GM12891 (cell line): ENCODE measurements at regions not wholly inside any gene's neighbourhood (a gene's known extent, or its start where the extent isn't known, plus 50 kb on each side); places are given as distances from the start of the nearest gene placed in this dataset.

ENCODE experiments used
- DNase-seq: peaks from one replicate; pipeline ENCODE4 v3.0.0; 2011; ENCODE audit warnings: low spot score; ENCODE audit not compliant: insufficient read length
- FAIRE-seq: peaks from 2 replicates; lab custom pipeline; 2011; peaks lifted over from hg19 to GRCh38; lab: Jason Lieb, UNC
- PAX5 ChIP-seq: IDR thresholded peaks from 2 replicates; pipeline ENCODE4 v1.6.1; 2011; ENCODE audit warnings: low read length, moderate library complexity, mild to moderate bottlenecking; ENCODE audit not compliant: insufficient read depth, severe bottlenecking
- POLR2A ChIP-seq: IDR thresholded peaks from 2 replicates; pipeline ENCODE4 v1.6.1; 2011; ENCODE audit warnings: low read depth, low read length, control low read depth
- POLR2AphosphoS5 ChIP-seq: IDR thresholded peaks from 2 replicates; pipeline ENCODE4 v1.6.1; 2011; ENCODE audit warnings: low read depth, low read length, control low read depth
- POU2F2 ChIP-seq: IDR thresholded peaks from 2 replicates; pipeline ENCODE4 v1.6.1; 2011; ENCODE audit warnings: low read depth, mild to moderate bottlenecking, control low read depth, low read length, moderate library complexity
- SPI1 ChIP-seq: IDR thresholded peaks from 2 replicates; pipeline ENCODE4 v1.6.1; 2011; ENCODE audit warnings: low read depth, low read length, control low read depth
- TAF1 ChIP-seq: IDR thresholded peaks from 2 replicates; pipeline ENCODE4 v1.6.1; 2011; ENCODE audit warnings: low read depth, low read length, control low read depth

GRCh38 chr1:213387380-213388015 lies 336.5 kb downstream of the RPS6KC1 start:
- DNase-seq (no peak), FAIRE-seq (no peak)
- no peak for TF ChIP-seq POLR2AphosphoS5

DNA sequence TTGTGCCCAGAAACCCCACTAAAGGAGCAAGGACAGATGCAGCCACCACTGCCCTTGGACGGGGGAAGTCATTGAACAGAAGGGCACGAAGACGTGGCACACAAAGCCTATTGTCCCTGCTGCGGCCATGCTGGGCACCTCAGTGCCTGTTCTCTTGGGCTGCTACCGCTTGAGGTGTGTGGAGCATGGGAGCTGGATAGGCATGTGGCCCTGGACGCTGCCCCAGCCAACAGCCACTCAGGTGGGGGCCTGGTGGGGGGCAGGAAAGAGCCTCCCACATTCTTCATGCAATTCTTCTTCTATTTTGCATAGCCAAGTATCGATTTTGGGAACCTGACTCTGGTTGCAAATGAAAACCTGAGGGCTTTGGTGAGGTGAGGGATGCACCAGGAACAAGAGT lies 337.2 kb downstream of the RPS6KC1 start:
- no peak for TF ChIP-seq TAF1
- TF ChIP-seq POLR2AphosphoS5 = no peak
- DNase-seq = no peak
- no peak for FAIRE-seq

DNA sequence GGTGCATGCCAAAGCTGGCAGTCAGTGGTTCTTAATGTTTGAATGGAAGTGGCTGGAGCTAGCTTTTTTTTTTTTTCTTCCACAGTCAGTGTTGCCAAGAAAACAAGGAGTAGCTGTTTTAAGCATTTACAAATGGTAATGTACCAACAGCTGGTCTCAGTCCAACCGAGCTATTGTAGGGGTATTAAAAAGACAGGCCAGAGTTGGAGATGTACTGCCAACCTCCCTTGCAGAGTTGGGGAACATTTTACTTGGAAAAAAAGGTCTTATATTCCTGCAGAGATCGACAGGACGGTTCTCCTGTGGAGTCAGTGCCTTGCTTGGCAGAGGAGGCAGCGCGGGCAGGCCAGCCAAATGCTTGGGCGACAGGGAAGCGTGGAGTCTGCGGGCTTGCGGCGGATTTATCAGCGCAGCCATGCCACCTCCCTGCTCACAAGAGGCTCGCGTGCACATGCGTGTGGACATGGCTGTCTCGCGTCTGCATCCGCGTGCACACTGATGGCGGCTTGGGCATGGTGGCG lies 338.1 kb downstream of the RPS6KC1 start:
- DNase-seq (no peak), FAIRE-seq (no peak)
- no peak for TF ChIP-seq PAX5
- TF ChIP-seq POLR2AphosphoS5 = no peak
- no peak for TF ChIP-seq POU2F2
- no peak for TF ChIP-seq SPI1
- no peak for TF ChIP-seq POLR2A
- no peak for TF ChIP-seq TAF1

DNA sequence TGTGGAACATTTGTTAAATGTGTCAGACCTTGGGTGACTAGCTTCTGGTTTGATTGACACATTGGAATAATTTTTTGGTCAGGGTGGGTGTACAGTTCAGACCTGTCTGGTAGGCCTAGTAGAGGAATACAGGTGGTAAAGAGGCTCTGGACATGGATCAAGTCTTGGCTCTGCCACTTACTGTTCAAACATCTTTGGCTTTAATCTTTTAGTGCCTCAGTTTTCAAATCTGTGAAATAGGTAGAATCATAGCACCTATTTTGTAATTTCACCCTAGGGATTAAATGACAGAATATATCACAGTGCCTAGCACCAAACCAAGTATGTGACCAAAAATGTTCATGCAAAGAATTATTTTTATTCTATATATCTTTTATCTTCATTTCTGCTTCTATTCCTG lies 340.4 kb downstream of the RPS6KC1 start:
- FAIRE-seq (no peak), DNase-seq (no peak)
- TF ChIP-seq SPI1 (no peak), POLR2AphosphoS5 (no peak), POLR2A (no peak), POU2F2 (no peak), TAF1 (no peak), PAX5 (no peak)

GRCh38 chr1:213393860-213394259 lies 342.8 kb downstream of the RPS6KC1 start:
- no peak for DNase-seq
- no peak for FAIRE-seq
- TF ChIP-seq POLR2A (no peak), POU2F2 (no peak), POLR2AphosphoS5 (no peak), TAF1 (no peak), PAX5 (no peak), SPI1 (no peak)

DNA sequence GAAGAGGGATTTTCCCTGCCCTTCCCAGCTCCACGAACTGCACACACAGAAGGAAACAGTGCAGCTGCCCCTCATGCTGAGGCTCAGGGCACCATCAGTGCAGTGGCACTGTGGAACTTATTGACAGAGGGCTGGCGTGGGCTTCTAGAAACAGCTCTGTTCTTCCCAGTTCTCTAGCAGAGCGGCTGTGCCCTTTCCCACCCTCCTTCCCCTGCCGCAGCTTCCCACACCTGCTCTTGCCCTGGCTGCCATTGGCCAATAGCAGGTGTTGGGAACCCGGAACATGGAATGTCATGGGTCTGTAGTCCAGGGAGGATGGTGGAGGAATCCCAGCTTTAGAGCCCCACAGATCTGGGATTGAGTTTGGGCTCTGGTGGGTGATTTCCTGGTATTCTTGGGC lies 343.8 kb downstream of the RPS6KC1 start:
- no peak for TF ChIP-seq POU2F2
- no peak for TF ChIP-seq TAF1
- TF ChIP-seq POLR2AphosphoS5 = no peak
- no peak for TF ChIP-seq POLR2A
- TF ChIP-seq PAX5 = no peak
- no peak for TF ChIP-seq SPI1
- FAIRE-seq = no peak
- no peak for DNase-seq

GRCh38 chr1:213397638-213398037 lies 346.6 kb downstream of the RPS6KC1 start:
- no peak for TF ChIP-seq PAX5
- no peak for TF ChIP-seq POLR2A
- TF ChIP-seq TAF1 = no peak
- TF ChIP-seq SPI1 = no peak
- no peak for TF ChIP-seq POU2F2
- no peak for TF ChIP-seq POLR2AphosphoS5
- DNase-seq (no peak), FAIRE-seq (no peak)

DNA sequence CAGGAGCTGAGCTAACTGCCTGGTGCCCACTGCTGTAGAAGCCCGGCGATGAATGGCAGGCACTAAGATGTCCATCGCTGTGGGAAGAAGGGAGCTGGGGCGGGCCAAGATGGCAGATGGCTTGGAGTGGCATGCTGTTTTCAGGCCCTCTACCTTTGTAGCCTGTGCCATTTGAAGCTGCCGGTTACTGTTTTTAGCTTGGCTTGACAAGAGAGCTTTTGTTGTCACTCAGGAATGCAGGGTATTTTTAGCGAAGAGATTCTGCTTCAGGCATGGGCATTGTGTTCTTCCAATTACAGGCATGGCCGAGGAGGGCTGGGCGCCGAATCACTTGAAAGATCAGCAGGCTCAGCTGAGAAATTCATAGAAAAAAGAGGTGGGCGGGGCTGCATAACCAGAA lies 348.7 kb downstream of the RPS6KC1 start:
- TF ChIP-seq POU2F2 = no peak
- TF ChIP-seq POLR2AphosphoS5 = no peak
- TF ChIP-seq SPI1 = no peak
- TF ChIP-seq TAF1 = no peak
- no peak for TF ChIP-seq POLR2A
- TF ChIP-seq PAX5 = no peak
- no peak for FAIRE-seq
- no peak for DNase-seq

GRCh38 chr1:213409208-213409631 lies 358.2 kb downstream of the RPS6KC1 start:
- no peak for DNase-seq
- TF ChIP-seq TAF1 (no peak), POLR2A (no peak), POU2F2 (no peak), PAX5 (no peak), POLR2AphosphoS5 (no peak), SPI1 (no peak)
- no peak for FAIRE-seq

GRCh38 chr1:213409971-213410370 lies 358.9 kb downstream of the RPS6KC1 start:
- FAIRE-seq = no peak
- no peak for TF ChIP-seq PAX5
- no peak for TF ChIP-seq POU2F2
- no peak for TF ChIP-seq POLR2AphosphoS5
- no peak for TF ChIP-seq SPI1
- TF ChIP-seq TAF1 = no peak

More at GRCh38 chr1:213409971-213410370, 358.9 kb downstream of the RPS6KC1 start:
- DNase-seq = no peak
